Activated naive CD4-positive, alpha-beta T cell treated with anti-CD3 and anti-CD28 coated beads, Interleukin-2, amount 50 U/mL, for 16 hours (primary cell): ENCODE measurements at regions not wholly inside any gene's neighbourhood (a gene's known extent, or its start where the extent isn't known, plus 50 kb on each side); places are given as distances from the start of the nearest gene placed in this dataset.

Experiments used
- DNase-seq: peaks from one replicate; pipeline ENCODE4 v3.0.0-alpha.2; 2020

DNA sequence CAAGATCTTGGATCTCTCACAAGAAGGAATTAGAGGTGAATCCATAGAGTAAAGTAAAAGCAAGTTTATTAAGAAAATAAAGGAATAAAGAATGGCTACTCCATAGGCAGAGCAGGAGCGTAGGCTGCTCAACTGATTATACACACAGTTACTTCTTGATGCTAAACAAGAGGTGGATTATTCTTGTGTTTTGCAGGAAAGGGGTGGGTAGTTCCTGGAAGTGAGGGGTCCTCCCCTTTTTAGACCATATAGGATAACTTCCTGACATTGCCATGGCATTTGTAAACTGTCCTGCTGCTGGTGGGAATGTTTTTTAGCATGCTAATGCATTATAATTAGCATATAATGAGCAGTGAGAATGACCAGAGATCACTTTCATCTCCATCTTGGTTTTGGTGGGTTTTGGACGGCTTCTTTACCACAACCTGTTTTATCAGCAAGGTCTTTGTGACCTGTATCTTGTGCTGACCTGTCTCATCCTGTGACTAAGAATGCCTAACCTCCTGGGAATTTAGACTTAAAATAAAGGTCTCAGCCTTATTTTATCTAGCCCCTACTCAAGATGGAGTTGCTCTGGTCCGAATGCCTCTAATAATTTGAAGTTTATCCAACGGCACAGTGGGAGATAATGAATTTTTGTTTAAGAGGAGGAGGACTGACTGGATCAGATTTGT is 165.7 kb upstream of the DMRT1 start:
- no peak for DNase-seq

- DNase-seq: no peak
Measured at GRCh38 chr9:676780-677438, 164.6 kb upstream of the DMRT1 start.

DNA sequence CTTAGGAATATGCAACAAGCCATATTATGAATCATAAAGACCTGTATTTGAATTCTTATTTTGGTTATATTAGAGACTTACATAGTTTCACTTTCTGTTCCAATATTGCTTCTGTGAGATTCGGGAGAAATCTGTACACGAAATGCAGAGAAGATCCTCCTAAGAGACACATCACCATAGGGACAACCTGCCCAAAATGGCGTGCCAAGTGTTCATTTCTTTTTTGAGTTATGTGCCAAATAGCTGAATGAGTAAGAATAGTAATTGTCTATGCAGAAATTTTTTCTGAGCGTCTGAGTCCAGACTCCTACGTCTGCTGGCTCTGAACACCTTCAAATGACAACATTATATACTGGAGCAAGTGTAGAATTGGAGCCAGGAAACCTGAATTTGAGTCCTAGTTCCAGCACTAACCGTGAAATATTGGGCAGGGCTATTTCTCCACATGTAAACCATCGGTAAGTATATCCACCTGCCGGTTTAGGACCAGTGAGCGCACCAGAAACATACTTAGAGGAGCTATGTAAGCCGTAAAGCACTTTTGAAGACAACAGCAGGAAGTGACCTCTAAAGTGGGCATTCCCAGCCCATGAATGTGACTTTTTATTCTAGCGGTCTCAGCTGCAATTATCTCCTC is 163.9 kb upstream of the DMRT1 start:
- no peak for DNase-seq

DNA sequence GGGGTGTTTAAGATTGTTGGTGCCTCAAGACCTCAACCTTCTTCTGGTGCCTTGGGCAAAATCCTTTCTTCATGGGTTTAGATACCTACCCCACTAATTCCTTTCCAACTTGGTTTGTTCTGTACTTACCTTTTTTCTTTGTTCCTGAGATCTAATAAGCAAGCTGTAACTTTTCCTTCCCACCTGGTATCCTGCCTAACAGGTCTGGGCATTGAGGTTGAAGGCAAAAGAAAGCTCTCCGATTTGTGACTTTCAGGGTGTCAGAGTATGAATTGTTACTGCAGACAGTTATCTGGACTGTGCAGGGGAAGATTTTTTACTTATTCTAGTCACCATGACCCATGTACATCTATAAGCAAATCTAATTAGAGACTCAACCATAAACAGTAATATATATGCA is 162.6 kb upstream of the DMRT1 start:
- DNase-seq: no peak

DNA sequence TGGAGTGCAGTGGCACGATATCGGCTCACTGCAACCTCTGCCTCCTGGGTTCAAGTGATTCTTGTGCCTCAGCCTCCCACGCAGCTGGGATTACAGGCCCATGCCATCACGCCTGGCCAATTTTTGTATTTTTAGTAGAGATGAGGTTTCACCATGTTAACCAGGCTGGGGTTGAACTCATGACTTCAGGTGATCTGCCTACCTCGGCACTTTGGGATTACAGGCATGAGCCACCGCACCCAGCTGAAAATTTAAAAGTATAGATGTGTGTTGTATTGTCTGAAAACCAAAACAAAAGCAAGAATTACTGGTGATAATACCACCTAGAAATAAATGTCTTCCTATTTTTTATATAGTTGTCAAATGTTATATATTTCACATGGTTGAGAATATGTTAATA is 162.0 kb upstream of the DMRT1 start:
- DNase-seq: no peak

GRCh38 chr9:680106-680505 is 161.4 kb upstream of the DMRT1 start:
- DNase-seq: no peak

DNA sequence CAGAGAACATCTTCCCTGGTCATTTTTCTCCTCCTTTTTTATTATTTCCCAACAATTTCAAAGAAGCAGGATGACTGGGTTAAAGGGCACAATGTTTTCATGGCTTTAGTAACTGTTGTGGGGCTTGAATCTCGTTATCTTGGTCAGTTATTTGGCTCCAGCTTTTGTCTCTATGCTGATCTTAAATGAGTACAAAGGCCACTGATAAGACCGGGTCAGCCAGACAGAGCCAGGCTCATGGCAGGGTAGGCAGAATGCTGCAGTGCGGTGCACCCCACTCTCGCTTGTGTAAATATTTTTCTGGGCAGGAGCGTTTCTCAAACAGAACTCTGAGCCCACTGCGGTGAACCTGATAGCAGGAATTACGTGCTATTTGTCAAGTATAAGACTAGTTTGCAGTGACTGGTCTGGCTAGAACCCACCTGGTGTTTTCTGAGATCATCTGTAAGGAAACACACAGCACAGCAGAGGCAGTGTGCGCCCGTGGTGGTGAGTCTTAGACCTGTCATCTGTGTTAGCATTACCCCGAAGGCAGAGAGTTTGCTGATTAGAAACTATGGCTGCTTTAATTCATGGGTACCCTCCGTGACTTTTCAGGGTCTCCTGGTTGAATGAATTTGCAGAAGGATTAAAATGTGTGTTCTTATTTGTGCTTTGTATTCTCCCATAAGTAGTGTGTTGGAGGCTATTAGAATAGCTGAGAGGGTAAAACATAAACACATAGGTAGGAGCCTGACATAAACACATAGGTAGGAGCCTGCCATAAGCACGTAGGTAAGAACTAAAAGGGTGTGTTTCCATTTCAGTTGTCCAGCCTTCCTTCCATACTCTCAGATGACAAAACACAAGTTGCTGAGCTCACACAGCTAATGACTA is 158.6 kb upstream of the DMRT1 start:
- no peak for DNase-seq

- no peak for DNase-seq
Measured at GRCh38 chr9:683509-684021, 157.9 kb upstream of the DMRT1 start.

GRCh38 chr9:684054-684890 is 157.2 kb upstream of the DMRT1 start:
- no peak for DNase-seq

DNA sequence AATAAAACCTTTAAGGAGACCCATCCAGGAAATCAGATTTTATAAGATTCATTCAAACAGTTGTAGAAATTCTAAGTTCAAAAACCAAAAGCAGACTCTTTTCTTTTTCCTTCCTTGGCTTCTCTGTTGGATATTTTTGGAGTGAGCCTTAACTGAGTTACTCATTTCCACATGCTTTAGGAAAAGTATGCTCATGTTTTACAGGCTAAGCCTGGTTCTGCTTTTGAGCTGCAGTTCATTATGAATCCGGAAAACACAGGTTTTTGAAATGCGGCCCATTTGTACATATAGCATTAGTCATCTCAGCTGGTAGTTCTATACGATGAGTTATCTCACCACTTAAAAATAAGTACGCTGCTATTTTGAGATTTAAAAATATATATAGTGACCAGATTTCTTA is 156.6 kb upstream of the DMRT1 start:
- DNase-seq: no peak

GRCh38 chr9:686321-686813 is 155.1 kb upstream of the DMRT1 start:
- no peak for DNase-seq

DNA sequence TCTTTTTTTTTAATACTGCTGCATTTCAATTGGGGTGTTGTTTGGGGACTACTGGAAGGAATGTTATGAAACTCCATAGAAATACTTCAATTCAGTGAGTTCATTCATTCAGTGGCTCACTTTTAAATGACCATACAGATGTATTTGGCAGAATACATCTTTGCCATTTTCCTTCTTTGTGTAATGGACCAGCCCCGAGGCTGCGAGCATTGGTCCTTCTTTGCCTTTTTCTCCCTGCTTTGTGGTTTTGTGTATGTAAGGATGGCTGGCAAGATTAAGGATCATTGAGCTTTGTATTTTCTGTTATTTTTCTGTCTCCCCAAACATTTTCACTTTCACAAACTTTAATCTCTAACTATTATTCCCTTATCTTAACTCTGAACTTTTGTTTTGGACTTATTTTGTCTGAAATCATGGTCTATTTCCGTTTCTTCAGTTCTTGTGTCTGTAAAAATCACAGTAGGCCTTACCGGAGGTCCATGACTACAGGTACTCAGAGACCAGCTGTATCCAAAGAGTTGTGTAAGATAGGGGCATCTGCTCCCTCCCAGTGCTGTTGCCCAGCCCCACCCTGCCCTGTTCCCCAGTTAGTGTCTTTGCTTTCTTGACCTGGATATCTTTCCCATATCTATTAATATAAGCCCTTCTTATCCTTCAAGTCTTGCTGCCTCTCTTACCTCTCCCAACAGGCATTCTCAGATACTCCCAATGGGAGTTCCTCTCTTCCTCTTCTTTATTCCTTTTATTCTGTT is 154.3 kb upstream of the DMRT1 start:
- no peak for DNase-seq

DNA sequence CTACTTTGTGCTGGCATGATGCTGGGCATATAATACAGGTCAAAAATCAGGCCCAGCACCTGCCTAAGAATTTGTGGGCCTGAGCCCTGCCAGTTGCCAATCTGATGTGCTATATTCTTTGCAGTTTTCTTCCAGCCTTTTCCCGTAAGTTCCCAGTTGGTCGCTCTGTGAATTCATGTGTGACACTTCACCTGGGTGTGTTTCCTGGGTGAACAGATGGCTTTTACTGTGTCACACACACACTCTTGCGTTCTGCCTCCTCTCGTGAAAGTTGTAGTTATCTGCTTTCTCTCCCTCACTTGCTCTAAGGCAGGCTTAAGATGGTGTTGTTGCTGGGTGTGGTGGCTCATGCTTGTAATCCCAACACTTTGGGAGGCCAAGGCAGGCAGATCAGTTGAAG is 153.5 kb upstream of the DMRT1 start:
- no peak for DNase-seq

DNA sequence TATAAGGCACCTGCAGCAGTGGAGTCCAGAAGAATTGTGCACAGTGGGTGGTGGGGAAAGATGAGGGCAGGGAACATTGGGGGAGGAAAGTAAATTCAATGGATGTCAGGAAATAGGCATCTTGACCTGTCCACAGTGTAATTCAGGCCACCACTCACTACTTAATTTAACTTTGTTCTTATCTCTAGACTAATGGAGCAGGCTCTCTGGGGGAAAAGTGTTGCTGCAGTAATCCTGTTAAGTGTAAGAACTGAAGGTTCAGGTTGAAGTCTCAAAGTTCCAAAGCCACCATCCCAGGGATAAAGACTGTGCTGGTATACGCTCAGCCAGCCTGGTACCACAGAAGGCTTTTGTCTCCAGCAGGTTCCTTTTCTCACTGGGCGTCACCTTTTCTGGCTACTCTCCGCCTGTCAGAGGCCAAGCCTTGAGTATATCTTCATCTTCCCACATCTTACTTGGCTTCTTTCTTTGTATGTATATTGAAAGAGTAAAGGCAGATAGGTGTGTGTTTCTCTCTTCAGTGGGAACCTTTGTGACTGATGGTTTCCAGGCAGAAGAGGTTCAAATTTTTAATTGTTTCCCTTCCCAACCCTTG is 150.9 kb upstream of the DMRT1 start:
- no peak for DNase-seq

- DNase-seq: no peak
Measured at GRCh38 chr9:691825-692400, 149.6 kb upstream of the DMRT1 start.

GRCh38 chr9:692636-693129 is 148.8 kb upstream of the DMRT1 start:
- DNase-seq: no peak

GRCh38 chr9:693201-694091 is 148.1 kb upstream of the DMRT1 start:
- DNase-seq: no peak

DNA sequence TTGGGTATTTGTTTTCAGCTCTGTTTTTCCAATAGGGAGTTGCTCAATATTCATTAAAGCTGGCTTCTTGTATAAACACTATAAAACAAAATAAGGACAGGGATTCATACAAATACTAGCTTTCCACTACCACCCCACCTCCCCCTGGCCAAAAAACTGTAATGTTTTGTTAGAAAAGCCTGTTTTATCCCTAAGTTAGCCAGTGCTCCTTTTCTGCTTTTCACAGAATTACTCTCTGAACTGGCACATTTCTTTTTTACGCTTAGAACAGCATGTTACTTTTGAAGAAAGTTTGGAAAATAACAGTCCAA is 147.4 kb upstream of the DMRT1 start:
- DNase-seq: no peak

DNA sequence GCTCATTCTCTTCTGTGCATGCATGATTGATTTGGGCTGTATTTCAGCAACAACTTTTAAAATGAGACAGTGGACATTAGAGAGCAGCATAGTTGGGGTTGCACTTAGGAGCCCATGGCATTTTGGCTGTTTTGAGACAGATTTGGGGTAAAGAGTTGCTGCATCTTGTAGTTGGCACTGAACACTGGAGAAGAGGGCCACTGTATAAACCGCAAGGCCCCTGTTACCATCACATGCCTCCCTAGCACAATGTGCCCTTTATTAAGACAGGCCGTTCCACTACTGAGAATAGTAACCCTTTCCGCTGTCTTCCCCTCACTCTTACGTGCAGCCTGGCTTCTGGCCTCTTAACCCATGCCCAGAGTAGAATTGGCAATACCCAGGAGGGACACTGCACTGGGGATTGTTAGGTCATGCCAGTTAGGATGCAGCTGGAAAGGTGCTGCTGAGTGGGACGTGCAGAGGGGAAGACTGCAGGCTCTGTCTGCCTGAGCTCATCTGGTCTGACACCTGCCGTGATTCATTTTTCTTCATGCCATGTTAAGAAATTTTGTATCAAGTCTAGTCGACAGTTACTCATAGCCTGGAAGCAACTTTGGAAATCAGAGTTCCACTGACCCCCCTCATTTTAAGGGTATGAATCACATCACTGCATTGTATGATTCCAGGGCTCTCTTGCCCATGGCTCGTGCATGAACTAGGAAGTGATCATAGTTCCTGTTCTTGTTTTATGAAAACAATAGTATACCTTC is 146.9 kb upstream of the DMRT1 start:
- DNase-seq: no peak
